ENCODE measurements at regions not wholly inside any gene's neighbourhood (a gene's known extent, or its start where the extent isn't known, plus 50 kb on each side); places are given as distances from the start of the nearest gene placed in this dataset.

GRCh38 chr2:138207074-138207930 lies 243.0 kb downstream of the HNMT start:
- Histone ChIP-seq H2AFZ (no peak overlapping the region), H3K36me3 (ENCODE audit: control insufficient read depth, insufficient read depth, low read length) (no peaks in the 10 kb centered on the region), H3K4me1 (no peaks in the 10 kb centered on the region), H3K27me3 (ENCODE audit: control insufficient read depth, insufficient read depth, low read length) (no peaks in the 10 kb centered on the region), H3K27ac (no peak overlapping the region), H3K9ac (no peak overlapping the region), H3K4me3 (ENCODE audit: low read depth, low read length) (no peak overlapping the region), H3K9me3 (ENCODE audit: control insufficient read depth, low read length) (no peaks in the 10 kb centered on the region), H3K4me2 (ENCODE audit: low read length) (no peak overlapping the region), H3K79me2 (no peaks in the 10 kb centered on the region)
- TF ChIP-seq, protein P1, sequence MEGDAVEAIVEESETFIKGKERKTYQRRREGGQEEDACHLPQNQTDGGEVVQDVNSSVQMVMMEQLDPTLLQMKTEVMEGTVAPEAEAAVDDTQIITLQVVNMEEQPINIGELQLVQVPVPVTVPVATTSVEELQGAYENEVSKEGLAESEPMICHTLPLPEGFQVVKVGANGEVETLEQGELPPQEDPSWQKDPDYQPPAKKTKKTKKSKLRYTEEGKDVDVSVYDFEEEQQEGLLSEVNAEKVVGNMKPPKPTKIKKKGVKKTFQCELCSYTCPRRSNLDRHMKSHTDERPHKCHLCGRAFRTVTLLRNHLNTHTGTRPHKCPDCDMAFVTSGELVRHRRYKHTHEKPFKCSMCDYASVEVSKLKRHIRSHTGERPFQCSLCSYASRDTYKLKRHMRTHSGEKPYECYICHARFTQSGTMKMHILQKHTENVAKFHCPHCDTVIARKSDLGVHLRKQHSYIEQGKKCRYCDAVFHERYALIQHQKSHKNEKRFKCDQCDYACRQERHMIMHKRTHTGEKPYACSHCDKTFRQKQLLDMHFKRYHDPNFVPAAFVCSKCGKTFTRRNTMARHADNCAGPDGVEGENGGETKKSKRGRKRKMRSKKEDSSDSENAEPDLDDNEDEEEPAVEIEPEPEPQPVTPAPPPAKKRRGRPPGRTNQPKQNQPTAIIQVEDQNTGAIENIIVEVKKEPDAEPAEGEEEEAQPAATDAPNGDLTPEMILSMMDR (IDR thresholded peaks at IDR 0.05), result no peak

GRCh38 chr2:138209009-138209408 lies 244.7 kb downstream of the HNMT start:
- no peak overlapping the region for H3K27ac ChIP-seq
- no peaks in the 10 kb centered on the region for H3K36me3 ChIP-seq (ENCODE audit: control insufficient read depth, insufficient read depth, low read length)
- no peak overlapping the region for H3K9ac ChIP-seq
- no peaks in the 10 kb centered on the region for H3K9me3 ChIP-seq (ENCODE audit: control insufficient read depth, low read length)
- H3K27me3 ChIP-seq (ENCODE audit: control insufficient read depth, insufficient read depth, low read length), result no peaks in the 10 kb centered on the region
- H2AFZ ChIP-seq, result no peak overlapping the region
- no peaks in the 10 kb centered on the region for H3K4me1 ChIP-seq
- no peaks in the 10 kb centered on the region for H3K79me2 ChIP-seq
- no peak overlapping the region for H3K4me2 ChIP-seq (ENCODE audit: low read length)
- no peak overlapping the region for H3K4me3 ChIP-seq (ENCODE audit: low read depth, low read length)
- TF ChIP-seq, protein P1 (IDR thresholded peaks at IDR 0.05), result no peak

GRCh38 chr2:138210487-138210886 lies 246.2 kb downstream of the HNMT start:
- no peaks in the 10 kb centered on the region for H3K4me1 ChIP-seq
- no peaks in the 10 kb centered on the region for H3K79me2 ChIP-seq
- H3K27me3 ChIP-seq (ENCODE audit: control insufficient read depth, insufficient read depth, low read length), result no peaks in the 10 kb centered on the region
- TF ChIP-seq, protein P1 (IDR thresholded peaks at IDR 0.05), result no peak
- no peak overlapping the region for H3K4me3 ChIP-seq (ENCODE audit: low read depth, low read length)
- no peaks in the 10 kb centered on the region for H3K36me3 ChIP-seq (ENCODE audit: control insufficient read depth, insufficient read depth, low read length)
- H3K4me2 ChIP-seq (ENCODE audit: low read length), result no peak overlapping the region
- H3K27ac ChIP-seq, result no peak overlapping the region
- H3K9me3 ChIP-seq (ENCODE audit: control insufficient read depth, low read length), result no peaks in the 10 kb centered on the region
- H2AFZ ChIP-seq, result no peak overlapping the region
- no peak overlapping the region for H3K9ac ChIP-seq

DNA sequence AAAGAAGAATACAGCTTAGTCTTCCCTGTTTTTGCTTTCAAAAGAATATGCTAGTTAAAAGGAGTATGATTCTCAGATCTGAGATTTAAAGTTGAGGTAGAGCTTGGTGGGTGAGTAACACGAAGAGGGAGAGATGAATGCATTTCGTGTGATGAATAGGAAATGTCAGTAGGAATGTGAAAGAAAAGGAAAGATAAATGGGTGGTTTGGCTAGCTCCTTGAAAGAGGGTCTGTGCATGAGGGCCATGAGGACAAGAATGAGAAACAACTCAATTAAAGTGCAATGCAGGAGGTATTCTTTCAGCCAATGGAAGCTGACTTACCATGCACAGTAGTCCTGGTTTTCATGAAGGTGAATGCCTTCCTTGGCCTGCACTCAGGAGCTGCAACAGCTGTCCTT lies 248.2 kb downstream of the HNMT start:
- Histone ChIP-seq H3K27me3 (ENCODE audit: control insufficient read depth, insufficient read depth, low read length) (no peaks in the 10 kb centered on the region), H2AFZ (no peak overlapping the region), H3K79me2 (no peaks in the 10 kb centered on the region), H3K9ac (no peak overlapping the region), H3K4me1 (no peaks in the 10 kb centered on the region), H3K4me3 (ENCODE audit: low read depth, low read length) (no peak overlapping the region), H3K27ac (no peak overlapping the region), H3K4me2 (ENCODE audit: low read length) (no peak overlapping the region), H3K9me3 (ENCODE audit: control insufficient read depth, low read length) (no peaks in the 10 kb centered on the region), H3K36me3 (ENCODE audit: control insufficient read depth, insufficient read depth, low read length) (no peaks in the 10 kb centered on the region)
- TF ChIP-seq, protein P1 (IDR thresholded peaks at IDR 0.05), result no peak

DNA sequence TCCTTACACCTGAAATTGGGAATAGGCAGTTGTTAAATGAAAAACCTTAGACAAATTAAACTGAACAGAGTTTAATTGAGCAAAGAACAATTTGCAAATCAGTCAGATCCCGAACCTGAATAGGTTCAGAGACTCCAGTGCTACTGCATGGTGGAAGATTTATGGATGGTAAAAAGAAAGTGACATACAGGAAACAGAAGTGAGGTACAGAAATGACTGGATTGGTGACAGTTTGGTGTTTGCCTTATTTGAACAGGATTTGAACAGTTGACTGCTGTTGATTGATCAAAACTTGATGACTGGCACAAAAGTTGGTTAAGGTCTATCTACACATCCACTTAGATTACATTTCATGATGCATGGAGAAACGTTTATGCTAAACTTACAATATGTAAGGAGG lies 248.8 kb downstream of the HNMT start:
- Histone ChIP-seq H3K36me3 (ENCODE audit: control insufficient read depth, insufficient read depth, low read length) (no peaks in the 10 kb centered on the region), H3K9me3 (ENCODE audit: control insufficient read depth, low read length) (no peaks in the 10 kb centered on the region), H3K4me1 (no peaks in the 10 kb centered on the region), H3K4me2 (ENCODE audit: low read length) (no peak overlapping the region), H3K79me2 (no peaks in the 10 kb centered on the region), H2AFZ (no peak overlapping the region), H3K9ac (no peak overlapping the region), H3K27ac (no peak overlapping the region), H3K27me3 (ENCODE audit: control insufficient read depth, insufficient read depth, low read length) (no peaks in the 10 kb centered on the region), H3K4me3 (ENCODE audit: low read depth, low read length) (no peak overlapping the region)
- TF ChIP-seq, protein P1 (IDR thresholded peaks at IDR 0.05), result no peak

Data from parathyroid adenoma (tissue), 2 donors.